GM12878 (cell line): ENCODE measurements at regions not wholly inside any gene's neighbourhood (a gene's known extent, or its start where the extent isn't known, plus 50 kb on each side); places are given as distances from the start of the nearest gene placed in this dataset.

Source experiments
- ATAC-seq: fragments of 200-7000 bp; cut with Tn5 transposase; 3 replicates; pipeline ENCODE4 v1.9.1; 2020; ENCODE audit warnings: mild to moderate bottlenecking, moderate library complexity
- BruUV-seq: library from RNA; stranded (reverse); fragments of 400-500 nt; replicated peaks from 2 replicates; lab custom pipeline; 2021; lab: Mats Ljungman, UMichigan
- CTCF ChIA-PET: fragments of 300-600 bp; sonication (Branson Sonifier 250); formaldehyde crosslinking; extraction: SDS; loops from one replicate; lab custom pipeline; 2021; ENCODE audit warnings: inconsistent platforms; lab: Yijun Ruan, JAX
- POLR2A ChIA-PET: fragments of 350-600 bp; formaldehyde crosslinking; extraction: SDS; loops from one replicate; lab custom pipeline; 2021; ENCODE audit warnings: inconsistent platforms; lab: Charles Lee
- RAD21 ChIA-PET: fragments of 300-600 bp; sonication (Branson Sonifier 250); formaldehyde crosslinking; loops from one replicate; lab custom pipeline; 2023; ENCODE audit warnings: antibody characterized with exemption; ENCODE audit not compliant: unreplicated experiment; lab: Charles Lee
- SMC1A ChIA-PET: fragments of 300-600 bp; sonication (Branson Sonifier 250); formaldehyde crosslinking; loops from one replicate; lab custom pipeline; 2023; ENCODE audit not compliant: unreplicated experiment, uncharacterized antibody; lab: Charles Lee
- DNase-seq: peaks from one replicate; pipeline ENCODE4 v3.0.0-alpha.2; 2011; ENCODE audit warnings: low read depth, low spot score
- FAIRE-seq: peaks from 3 replicates; lab custom pipeline; 2011; peaks lifted over from hg19 to GRCh38; lab: Jason Lieb, UNC
- H2AFZ ChIP-seq: 2 replicates; pipeline ENCODE4 v1.6.0; 2011; ENCODE audit warnings: low read depth, low read length, control low read depth; ENCODE audit not compliant: control insufficient read depth
- H3K27ac ChIP-seq: 2 replicates; pipeline ENCODE4 v1.5.1; 2011; ENCODE audit warnings: control low read depth; ENCODE audit not compliant: control insufficient read depth, insufficient read depth
- H3K27me3 ChIP-seq, 2 experiments: replicated peaks in 1 of 2; 2 replicates each; pipeline versions ENCODE4 v1.6.0 to v1.6.1; 2011; ENCODE audit warnings: low read length in 1 of 2; ENCODE audit not compliant: control insufficient read depth in 2 of 2, insufficient read depth in 2 of 2
- H3K36me3 ChIP-seq, 2 experiments: 2 replicates each; pipeline ENCODE4 v1.5.1; 2011; ENCODE audit warnings: low read length in 1 of 2; ENCODE audit not compliant: control insufficient read depth in 2 of 2, insufficient read depth in 2 of 2
- H3K4me1 ChIP-seq: 2 replicates; pipeline ENCODE4 v1.6.1; 2011; ENCODE audit warnings: mild to moderate bottlenecking, low read length, moderate library complexity, mixed read lengths; ENCODE audit not compliant: control insufficient read depth, insufficient read depth
- H3K4me2 ChIP-seq: 2 replicates; pipeline ENCODE4 v1.6.0; 2011; ENCODE audit warnings: control low read depth; ENCODE audit not compliant: control insufficient read depth, insufficient read depth
- H3K4me3 ChIP-seq: fragments of 200-600 bp; sonication (generic); 2 replicates; pipeline ENCODE4 v1.5.1; 2016
- H3K79me2 ChIP-seq: 2 replicates; pipeline ENCODE4 v1.6.0; 2011; ENCODE audit warnings: low read length; ENCODE audit not compliant: control insufficient read depth, insufficient read depth
- H3K9ac ChIP-seq: 2 replicates; pipeline ENCODE4 v1.8.0; 2011; ENCODE audit warnings: low read length, control low read depth, mixed read lengths; ENCODE audit not compliant: control insufficient read depth, insufficient read depth
- H3K9me3 ChIP-seq: replicated peaks from 3 replicates; pipeline ENCODE4 v1.5.1; 2011; ENCODE audit warnings: mild to moderate bottlenecking, low read length; ENCODE audit not compliant: control insufficient read depth, insufficient read depth
- H4K20me1 ChIP-seq: 2 replicates; pipeline ENCODE4 v1.6.0; 2011; ENCODE audit not compliant: control insufficient read depth, insufficient read depth
- CBX5 ChIP-seq: sonication (generic); IDR thresholded peaks from 2 replicates; pipeline ENCODE4 v1.6.1; 2016; ENCODE audit warnings: low read depth, moderate library complexity, mild to moderate bottlenecking, inconsistent platforms
- EZH2 ChIP-seq: IDR thresholded peaks from 2 replicates; pipeline ENCODE4 v1.6.1; 2012; ENCODE audit warnings: low read depth, mild to moderate bottlenecking, control low read depth, inconsistent platforms, low read length, borderline replicate concordance; ENCODE audit not compliant: control insufficient read depth
- JUND ChIP-seq: IDR thresholded peaks from 2 replicates; pipeline ENCODE4 v1.6.1; 2012; ENCODE audit warnings: low read depth, mild to moderate bottlenecking, low read length, improper control_type of control experiment, moderate library complexity
- LARP7 ChIP-seq: fragments of 450-650 bp; IDR thresholded peaks from 2 replicates; pipeline ENCODE4 v1.6.1; 2017; ENCODE audit warnings: mild to moderate bottlenecking
- PAX8 ChIP-seq: fragments of 450-650 bp; IDR thresholded peaks from 2 replicates; pipeline ENCODE4 v1.6.1; 2017; ENCODE audit warnings: mild to moderate bottlenecking, moderate library complexity
- POLR2AphosphoS2 ChIP-seq: IDR thresholded peaks from 2 replicates; pipeline ENCODE4 v1.6.1; 2011; ENCODE audit warnings: low read depth, mild to moderate bottlenecking, low read length, improper control_type of control experiment, moderate library complexity
- POU2F2 ChIP-seq: IDR thresholded peaks from 3 replicates; pipeline ENCODE4 v1.6.1; 2011; ENCODE audit warnings: low read depth, mild to moderate bottlenecking, low read length, borderline replicate concordance
- RFX5 ChIP-seq: IDR thresholded peaks from 2 replicates; pipeline ENCODE4 v1.6.1; 2011; ENCODE audit warnings: low read depth, low read length, improper control_type of control experiment
- SMAD1 ChIP-seq: fragments of 450-650 bp; IDR thresholded peaks from 2 replicates; pipeline ENCODE4 v1.6.1; 2018; ENCODE audit warnings: mild to moderate bottlenecking, low read depth; ENCODE audit not compliant: partially characterized antibody
- SREBF2 ChIP-seq: IDR thresholded peaks from 2 replicates; pipeline ENCODE4 v1.6.1; 2012; ENCODE audit warnings: mild to moderate bottlenecking, low read length
- SRF ChIP-seq, 2 experiments: IDR thresholded peaks; 2 replicates each; pipeline ENCODE4 v1.6.1; 2011; ENCODE audit warnings: low read depth in 2 of 2, low read length in 2 of 2, mild to moderate bottlenecking in 1 of 2, moderate library complexity in 1 of 2
- STAT1 ChIP-seq: fragments of 450-650 bp; conservative IDR thresholded peaks from 2 replicates; pipeline ENCODE4 v1.6.1; 2014; ENCODE audit warnings: antibody characterized with exemption, mild to moderate bottlenecking
- ZNF24 ChIP-seq: fragments of 450-650 bp; IDR thresholded peaks from 2 replicates; pipeline ENCODE4 v1.6.1; 2017; ENCODE audit warnings: antibody characterized with exemption, mild to moderate bottlenecking
- ZNF274 ChIP-seq: IDR thresholded peaks from one replicate; pipeline ENCODE4 v1.8.0; 2011; ENCODE audit not compliant: insufficient read length, insufficient read depth
- WGBS: methylation state at CpG from one replicate; pipeline ENCODE4 v1.1.6; 2016; ENCODE audit warnings: low lambda C conversion rate; ENCODE audit not compliant: insufficient replicate concordance, insufficient coverage; ENCODE audit errors: missing lambda C conversion rate; 5-methylcytosine and 5-hydroxymethylcytosine counted together
- in situ Hi-C: fragments of 300-500 bp; cut with MboI; formaldehyde crosslinking; loops from 9 replicates; pipeline ENCODE4 v1.14.3; 2018; ENCODE audit warnings: mixed read lengths
- intact Hi-C: fragments of 100-400 bp; cut with micrococcal nuclease; formaldehyde crosslinking; loops from one replicate; pipeline ENCODE4 v1.14.2; 2022; ENCODE audit not compliant: unreplicated experiment

GRCh38 chr12:24116548-24116947, 167.1 kb upstream of the SOX5 start:
- no peaks in the 10 kb centered on the region for H3K4me1 ChIP-seq
- H3K27ac ChIP-seq = no peak overlapping the region
- no peak overlapping the region for H3K4me3 ChIP-seq
- in situ Hi-C loops = no loop called here
- WGBS = 0% methylated on average over 1 of the region's 1 CpG
- intact Hi-C loops = no loop called here
- H3K36me3 ChIP-seq = no peaks in the 10 kb centered on the region
- CTCF ChIA-PET = no interaction called here
- TF ChIP-seq POU2F2 = no peak
- no peak for TF ChIP-seq POLR2AphosphoS2
- no peak for TF ChIP-seq RFX5
- no peak for TF ChIP-seq ZNF274
- TF ChIP-seq JUND = no peak
- TF ChIP-seq STAT1 = no peak
- TF ChIP-seq ZNF24 = no peak
- no peak for TF ChIP-seq SREBF2
- TF ChIP-seq CBX5 = no peak
- TF ChIP-seq EZH2 = no peak
- no peak for TF ChIP-seq SRF (IDR thresholded peaks at IDR 0.05; ENCODE audit: low read depth in 2 of 2, low read length in 2 of 2)
- TF ChIP-seq LARP7 = no peak
- no peak for TF ChIP-seq PAX8
- TF ChIP-seq SMAD1 = no peak
- H3K27me3 ChIP-seq = no peaks in the 10 kb centered on the region
- no peaks in the 10 kb centered on the region for H3K79me2 ChIP-seq
- POLR2A ChIA-PET = no interaction called here
- SMC1A ChIA-PET = no interaction called here
- RAD21 ChIA-PET = no interaction called here
- H3K4me2 ChIP-seq = no peak overlapping the region
- BruUV-seq = no TSS peak
- no peak for ATAC-seq
- no peaks in the 10 kb centered on the region for H4K20me1 ChIP-seq
- no peak overlapping the region for H3K9ac ChIP-seq
- H3K9me3 ChIP-seq = no peaks in the 10 kb centered on the region
- FAIRE-seq = no peak
- no peak for DNase-seq
- no peak overlapping the region for H2AFZ ChIP-seq
